GM18870 (cell line): ENCODE measurements at regions not wholly inside any gene's neighbourhood (a gene's known extent, or its start where the extent isn't known, plus 50 kb on each side); places are given as distances from the start of the nearest gene placed in this dataset.

ENCODE experiments used
- ATAC-seq: cut with Tn5 transposase; IDR thresholded peaks from one replicate; pipeline ENCODE4 v1.9.1; 2021; ENCODE audit warnings: moderate library complexity; ENCODE audit not compliant: unreplicated experiment

DNA sequence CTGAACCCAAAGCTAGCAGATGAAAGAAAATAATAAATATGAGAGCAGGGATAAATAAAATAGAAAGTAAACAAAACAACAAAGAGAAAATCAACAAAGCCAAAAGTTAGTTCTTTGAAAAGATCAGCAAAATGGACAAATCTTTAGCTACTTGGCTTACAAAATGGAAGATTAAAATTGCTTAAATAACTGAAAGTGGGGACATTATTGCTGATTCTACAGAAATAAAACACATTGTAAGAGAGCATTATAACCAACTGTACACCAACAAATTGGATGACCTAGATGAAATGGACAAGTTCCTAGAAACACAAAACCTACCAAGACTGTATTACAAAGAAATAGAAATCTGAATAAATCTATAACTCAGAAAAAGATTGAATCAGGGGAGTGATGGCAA is 238.3 kb upstream of the C1orf87 start:
- ATAC-seq, result no peak

- ATAC-seq, result no peak
Measured at GRCh38 chr1:60299581-60299980, 226.0 kb upstream of the C1orf87 start.

- ATAC-seq, result no peak
Measured at GRCh38 chr1:60298290-60298689, 224.7 kb upstream of the C1orf87 start.

DNA sequence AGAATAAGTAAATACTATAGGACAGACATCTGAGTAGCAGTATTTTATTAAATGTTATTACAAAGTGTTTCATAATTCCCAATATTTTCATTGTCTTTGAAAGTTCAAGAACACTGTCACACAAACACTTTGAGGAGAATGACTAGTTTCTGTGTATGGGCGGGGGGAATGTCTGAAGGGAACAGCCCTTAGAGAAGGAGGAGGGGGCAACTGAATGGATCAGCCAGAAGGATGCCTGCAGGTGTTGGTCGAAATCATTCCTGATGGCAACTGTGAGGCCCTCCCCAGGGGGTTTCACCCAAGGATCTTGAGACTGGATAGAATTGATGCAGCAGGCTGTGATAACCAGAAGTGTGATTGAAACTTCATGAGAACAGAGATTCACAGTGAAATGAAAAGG is 223.2 kb upstream of the C1orf87 start:
- no peak for ATAC-seq

GRCh38 chr1:60292140-60292539 is 218.6 kb upstream of the C1orf87 start:
- no peak for ATAC-seq

DNA sequence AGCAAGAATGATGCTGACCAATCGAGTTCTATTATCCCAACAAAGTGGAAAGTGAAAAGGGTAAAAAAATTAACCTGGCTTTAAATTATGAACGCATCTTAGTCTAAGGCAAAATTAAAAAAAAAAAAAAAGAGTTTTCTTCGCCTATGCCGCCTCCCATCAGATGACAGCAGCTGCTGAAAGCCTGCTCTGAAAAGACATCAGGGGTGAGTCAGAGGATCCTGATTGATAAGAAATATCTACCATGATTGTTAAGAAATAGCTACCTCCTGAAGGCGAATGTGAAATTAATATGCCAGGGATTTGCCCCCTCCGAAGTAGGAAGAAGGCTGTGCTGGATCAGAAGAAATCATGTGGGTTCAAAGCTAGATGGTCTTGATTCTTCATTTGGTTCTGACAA is 216.8 kb upstream of the C1orf87 start:
- ATAC-seq, result no peak

- no peak for ATAC-seq
Measured at GRCh38 chr1:60287536-60287935, 214.0 kb upstream of the C1orf87 start.

DNA sequence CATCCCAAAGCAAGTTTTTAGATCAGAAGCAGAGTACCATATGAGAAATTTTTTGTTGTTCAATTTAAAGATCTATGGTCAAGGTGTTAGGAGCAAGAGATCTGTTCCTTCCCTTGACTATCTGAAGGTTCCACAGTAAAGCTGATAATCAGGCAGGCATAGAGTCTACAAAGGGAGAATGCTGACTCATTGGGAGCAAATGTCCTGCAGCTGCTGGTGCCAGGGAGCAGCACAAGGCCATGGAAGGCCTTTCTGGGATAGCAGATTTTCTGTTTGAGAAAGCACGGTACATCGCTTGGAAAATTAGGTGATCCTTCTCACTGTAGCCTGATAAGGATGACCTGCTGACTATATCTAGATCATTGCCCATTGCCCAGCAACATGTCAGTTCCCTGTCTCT is 210.1 kb upstream of the C1orf87 start:
- no peak for ATAC-seq

GRCh38 chr1:60281360-60281932 is 207.9 kb upstream of the C1orf87 start:
- peak; percentile 81 for ATAC-seq

DNA sequence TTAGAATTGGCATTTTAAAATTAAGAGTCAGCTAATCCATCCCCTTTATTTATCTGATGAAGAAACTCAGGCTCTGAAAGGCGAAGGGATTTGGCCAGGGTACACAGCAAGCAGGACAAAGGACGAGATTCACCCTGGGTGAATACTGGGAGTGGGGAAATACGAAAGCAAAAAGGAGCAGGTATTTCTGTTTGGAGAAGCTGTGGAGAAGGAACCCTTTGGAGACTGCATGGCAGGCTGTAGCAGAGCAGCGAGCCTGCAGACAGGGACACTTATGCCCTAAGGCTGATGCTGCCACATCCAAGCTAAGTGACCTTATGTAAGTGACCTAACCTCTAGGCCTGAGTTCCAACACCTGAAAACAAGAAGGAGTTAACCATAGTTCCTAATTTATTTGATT is 207.2 kb upstream of the C1orf87 start:
- ATAC-seq, result no peak

DNA sequence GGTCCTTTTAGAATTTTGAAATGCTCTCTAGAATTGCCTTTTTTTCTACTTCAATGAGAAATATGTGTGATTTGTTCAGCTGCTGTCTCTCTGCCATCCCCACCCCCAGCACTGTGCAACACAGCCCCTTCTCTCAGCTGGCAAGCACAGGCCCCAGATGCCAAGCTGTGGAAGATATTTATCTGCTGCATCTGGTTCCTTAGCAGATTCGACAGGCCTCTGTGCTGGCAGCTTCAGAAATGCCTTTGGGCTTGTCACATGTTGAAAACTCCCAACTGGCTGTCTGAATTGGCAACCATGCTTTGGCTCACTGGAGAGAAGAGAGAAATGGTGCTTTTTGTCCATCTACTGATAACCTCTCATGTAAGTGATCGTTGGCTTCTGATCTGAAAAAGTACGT is 206.7 kb upstream of the C1orf87 start:
- ATAC-seq, result no peak

DNA sequence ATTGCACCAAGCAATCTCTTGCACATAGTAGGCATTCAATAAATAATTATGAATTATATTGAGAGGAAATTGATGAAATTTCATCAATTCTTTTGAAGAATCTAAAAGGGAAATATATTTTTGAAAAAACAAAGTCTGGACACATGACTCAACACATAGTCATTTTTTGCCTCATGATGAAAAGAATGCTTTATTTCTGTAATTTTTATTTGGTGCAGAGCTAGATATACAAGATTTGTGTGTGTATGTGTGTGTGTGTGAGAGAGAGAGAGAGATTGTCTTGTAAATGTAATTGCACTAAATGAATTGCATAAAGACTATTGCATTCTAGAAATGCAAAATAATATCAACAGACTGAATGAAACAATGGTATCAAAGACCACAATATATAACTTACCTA is 206.2 kb upstream of the C1orf87 start:
- ATAC-seq, result no peak

DNA sequence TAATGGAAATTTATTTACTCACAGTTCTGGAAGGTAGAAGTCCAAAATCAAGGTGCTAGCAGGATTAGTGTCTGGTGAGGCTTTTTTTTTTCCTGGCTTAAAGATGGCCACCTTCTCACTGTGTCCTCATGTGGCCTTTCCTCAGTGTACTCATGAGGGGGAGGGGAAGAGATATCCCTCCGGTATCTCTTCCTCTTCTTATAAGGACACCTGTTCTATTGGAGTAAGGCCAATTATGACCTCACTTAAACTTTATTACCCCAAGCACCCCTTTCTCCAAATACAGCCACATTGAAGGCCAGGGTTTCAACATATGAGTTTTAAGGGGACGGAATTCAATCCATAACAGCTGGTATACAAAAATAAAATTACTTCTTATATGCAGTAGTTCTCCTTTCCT is 203.7 kb upstream of the C1orf87 start:
- no peak for ATAC-seq

GRCh38 chr1:60274422-60275290 is 201.1 kb upstream of the C1orf87 start:
- no peak for ATAC-seq

GRCh38 chr1:60273185-60273584 is 199.6 kb upstream of the C1orf87 start:
- no peak for ATAC-seq

DNA sequence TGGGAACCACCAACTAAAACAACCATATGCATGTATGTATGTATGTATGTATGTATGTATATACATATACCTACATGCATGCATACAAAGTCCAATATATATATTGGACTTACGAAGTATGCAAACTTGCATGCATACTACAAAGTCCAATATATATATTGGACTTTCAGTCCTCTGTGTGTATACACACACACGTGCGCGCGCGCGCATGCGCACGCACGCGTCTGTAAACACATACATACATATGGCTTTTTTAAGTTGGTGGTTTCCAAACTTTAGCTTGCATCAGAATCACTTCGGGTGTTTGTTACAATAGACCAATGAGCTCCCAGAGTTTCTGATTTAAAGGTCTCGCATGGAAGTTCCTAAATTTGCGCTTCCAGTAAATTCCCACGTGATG is 197.5 kb upstream of the C1orf87 start:
- no peak for ATAC-seq

- ATAC-seq, result no peak
Measured at GRCh38 chr1:60268451-60268850, 194.9 kb upstream of the C1orf87 start.

GRCh38 chr1:60265560-60266535 is 192.3 kb upstream of the C1orf87 start:
- no peak for ATAC-seq

- ATAC-seq, result no peak
Measured at GRCh38 chr1:60262701-60263100, 189.1 kb upstream of the C1orf87 start.

DNA sequence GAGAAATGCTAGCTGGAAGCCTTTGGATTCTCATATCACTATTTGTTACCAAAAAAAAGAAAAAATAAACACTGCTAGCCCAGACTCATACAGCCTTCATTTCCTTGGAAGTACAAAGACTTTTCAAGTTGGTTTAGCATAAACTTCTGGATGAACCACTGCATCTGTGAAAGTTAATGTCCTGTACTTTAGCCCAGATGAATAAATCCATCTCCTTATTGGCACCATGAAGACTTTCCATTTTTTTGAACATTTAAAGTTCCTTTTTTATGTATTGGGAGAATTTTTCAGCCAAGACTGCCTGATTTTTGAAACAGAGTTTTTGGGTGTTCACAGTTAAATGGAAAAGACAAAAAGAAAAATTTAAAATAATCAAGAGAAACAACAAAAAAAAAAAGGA is 184.0 kb upstream of the C1orf87 start:
- ATAC-seq, result no peak

DNA sequence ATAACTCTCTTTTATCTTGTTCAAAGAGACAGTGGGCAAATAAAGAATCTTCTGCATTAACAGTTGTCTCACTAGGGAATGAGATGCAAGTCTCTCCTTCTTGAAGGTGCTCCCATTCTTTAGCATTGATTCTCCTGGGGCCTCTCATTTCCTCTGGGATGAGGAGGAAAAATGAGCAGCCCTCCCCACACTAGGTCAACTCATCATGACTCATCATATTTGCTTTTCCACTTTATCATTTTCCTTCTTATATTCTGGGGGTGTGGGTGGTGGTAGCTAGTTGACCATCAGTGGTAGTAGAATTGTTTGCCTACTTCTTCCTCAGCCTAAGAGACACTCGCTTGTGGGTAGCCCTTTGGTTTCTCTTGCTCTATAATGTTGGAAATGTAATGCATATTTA is 182.0 kb upstream of the C1orf87 start:
- no peak for ATAC-seq

DNA sequence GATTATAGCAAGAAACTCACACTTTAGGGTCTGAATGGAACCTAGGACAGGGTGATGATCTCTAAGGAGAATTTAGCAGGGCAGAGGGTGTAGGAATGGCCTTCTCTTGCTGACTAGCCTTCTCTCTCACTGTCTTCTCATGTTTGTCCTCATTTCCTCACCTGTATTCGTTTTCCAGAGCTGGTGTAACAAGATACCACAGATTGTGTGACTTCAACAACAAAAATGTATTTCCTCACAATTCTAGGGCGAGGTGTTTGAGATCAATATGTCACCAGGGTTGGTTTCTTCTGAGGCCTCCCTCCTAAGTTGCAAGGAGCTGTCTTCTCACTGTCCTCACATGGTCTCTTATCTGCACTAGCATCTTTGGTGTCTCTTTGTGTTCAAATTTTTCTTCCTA is 177.9 kb upstream of the C1orf87 start:
- ATAC-seq, result no peak
